CD4-positive, alpha-beta T cell treated with Interleukin-10 for 1 hour (primary cell): ENCODE measurements at regions not wholly inside any gene's neighbourhood (a gene's known extent, or its start where the extent isn't known, plus 50 kb on each side); places are given as distances from the start of the nearest gene placed in this dataset.
"Not testable (repeated sequence)": the region's sequence is repeated elsewhere in the genome, so short reads cannot be mapped to it uniquely, and the experiment has no call there.

Experiments used
- DNase-seq: peaks from one replicate; pipeline ENCODE4 v3.0.0-alpha.2; 2020

DNA sequence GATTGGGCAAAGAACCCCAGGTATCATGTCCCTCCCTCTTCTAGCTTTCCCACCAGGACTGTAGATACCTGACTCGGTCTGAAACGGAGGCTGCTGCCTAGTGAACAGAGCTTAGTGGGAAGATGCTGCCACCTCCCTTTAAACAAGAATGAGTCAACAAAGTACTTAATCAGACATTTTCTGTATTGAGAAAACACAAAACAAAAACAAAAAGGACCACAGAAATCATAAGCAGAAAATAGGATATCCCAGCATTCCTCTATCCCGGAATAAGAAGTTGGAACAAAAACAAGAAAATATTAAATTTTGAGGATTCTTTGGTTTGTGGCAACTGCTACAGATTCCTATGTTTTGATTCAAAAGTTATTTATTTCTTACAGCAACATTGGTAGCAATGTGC lies 51.7 kb upstream of the COL8A1 start:
- no peak for DNase-seq

DNA sequence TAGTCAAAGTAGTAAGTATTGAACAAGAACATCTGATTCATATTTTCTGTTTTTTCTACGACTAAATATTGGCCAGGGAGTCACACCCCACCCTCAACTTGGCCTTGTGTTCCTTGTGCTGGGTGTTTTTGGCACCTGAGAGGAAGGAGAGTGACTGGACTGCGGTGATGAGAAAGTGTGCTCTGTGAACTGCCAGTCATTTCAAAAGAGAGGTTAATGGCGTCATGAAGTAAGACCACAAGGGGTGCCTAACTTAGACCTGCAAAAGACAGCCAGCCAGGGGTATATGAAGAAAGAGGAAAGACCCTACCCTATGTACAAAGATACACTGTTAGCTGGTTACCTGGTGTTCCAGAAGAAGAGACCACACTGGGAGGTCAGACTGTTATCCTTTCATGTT lies 58.4 kb upstream of the COL8A1 start:
- no peak for DNase-seq

DNA sequence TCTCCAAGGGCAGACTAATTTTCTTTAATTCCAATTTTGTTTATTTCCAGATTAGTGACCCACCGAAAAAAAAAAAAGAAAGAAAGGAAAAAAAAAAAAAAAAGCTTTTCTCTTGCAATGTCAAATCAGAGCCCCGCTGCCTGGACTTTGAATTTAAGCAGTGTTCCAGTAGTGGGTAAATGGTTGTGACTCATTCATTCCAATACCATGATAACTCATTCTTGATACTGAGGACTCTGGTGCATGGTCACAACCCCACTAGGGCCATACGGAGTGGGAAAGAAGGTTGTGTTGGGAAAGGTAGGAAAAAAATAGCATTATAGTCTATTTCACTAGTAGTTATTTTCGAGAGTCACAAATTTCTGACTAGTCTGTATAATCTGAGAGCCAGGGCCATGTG lies 59.1 kb upstream of the COL8A1 start:
- DNase-seq, result no peak

DNA sequence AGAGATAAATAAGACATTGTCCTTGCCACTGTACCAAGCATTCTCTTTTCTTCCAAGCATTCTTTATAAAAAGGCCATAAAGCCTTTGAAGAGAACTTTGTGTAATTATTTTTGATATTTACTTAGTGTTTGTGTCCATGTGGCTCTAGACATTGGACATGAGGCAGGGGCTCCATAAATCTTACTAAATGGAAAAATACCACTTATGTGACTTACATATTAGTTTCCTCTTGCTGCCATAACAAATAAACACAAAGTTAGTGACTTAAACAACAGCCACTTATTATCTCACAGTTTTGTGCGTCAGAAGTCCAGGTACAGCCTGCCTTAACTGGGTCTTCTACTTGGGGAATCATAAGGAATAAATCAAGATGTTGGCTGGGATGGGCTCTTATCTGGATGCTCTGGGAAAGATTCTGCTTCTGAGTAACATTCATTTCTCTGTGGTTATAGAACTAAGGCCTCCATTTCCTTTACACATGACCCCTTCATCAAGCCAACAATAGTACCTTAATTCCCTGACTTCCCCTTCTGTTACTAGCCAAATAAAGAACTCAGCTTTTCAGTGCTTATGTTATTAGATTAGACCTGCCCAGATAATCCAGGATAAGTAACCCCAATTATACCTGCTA lies 59.9 kb upstream of the COL8A1 start:
- no peak for DNase-seq

DNA sequence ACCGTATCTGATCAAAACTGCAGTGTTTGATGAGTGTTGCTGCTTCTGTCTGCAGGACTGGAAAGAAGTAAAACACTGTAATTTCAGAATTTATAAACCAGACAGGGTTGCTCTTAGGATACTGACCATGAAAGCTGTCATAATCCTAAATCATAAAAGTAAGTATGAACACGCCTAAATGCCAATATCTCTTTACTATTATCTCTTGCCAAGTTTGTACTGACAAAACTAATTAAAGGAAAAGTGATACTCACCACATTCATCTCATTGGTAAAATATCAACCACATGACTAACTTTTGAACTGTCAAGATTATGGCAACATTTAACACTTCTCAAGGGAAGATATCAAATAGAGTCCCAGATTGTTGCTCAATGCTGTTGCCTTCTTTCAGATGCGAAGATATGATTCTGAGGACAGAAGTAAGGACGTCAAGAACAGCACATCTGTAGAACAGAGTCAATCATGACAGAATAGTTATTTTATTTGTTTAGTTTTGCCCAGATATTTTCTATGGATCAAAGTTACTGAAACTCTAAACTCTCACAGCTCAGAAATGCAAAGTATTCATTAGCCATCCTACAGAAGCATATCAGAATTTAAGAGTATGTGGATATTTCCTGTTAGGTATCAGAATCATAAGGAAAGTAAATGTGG lies 61.4 kb upstream of the COL8A1 start:
- DNase-seq, result no peak

DNA sequence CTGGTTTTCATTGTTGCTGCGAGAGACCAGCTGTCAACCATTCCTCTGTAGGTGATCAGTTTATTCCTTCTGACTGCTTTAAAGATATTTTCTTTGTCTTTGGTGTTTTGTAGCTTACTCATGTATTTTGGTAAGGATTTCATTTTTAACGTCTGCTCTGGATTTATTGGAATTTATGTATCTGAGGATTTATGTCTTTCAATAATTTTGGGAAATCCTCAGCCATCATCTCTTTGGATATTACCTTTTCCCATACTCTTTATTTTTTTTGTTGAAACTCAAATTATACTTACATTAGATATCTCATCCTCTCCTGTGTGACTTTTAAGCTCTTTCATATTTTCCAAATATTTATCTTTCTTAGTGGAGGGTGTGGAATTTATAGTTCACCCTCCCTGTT lies 62.7 kb upstream of the COL8A1 start:
- DNase-seq, result no peak

DNA sequence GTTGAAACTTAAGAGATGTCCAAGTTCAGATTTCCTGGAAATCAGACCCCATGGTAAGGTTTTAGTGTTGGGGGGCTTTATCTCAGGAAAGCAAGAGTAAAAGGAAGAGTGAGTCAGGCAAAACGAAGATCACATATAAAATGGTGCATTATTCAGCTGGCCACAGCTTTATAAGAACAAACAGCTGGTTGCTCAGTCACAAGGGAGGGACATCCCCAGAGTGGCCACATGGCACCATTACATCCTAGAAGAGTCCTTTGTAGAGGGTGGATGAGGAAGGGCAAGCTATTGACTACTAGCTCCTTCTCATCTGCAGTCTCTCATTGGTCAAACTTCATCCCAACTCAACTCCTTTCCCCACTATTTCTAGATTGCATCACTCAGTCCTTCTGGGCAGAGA lies 68.3 kb upstream of the COL8A1 start:
- DNase-seq, result no peak

DNA sequence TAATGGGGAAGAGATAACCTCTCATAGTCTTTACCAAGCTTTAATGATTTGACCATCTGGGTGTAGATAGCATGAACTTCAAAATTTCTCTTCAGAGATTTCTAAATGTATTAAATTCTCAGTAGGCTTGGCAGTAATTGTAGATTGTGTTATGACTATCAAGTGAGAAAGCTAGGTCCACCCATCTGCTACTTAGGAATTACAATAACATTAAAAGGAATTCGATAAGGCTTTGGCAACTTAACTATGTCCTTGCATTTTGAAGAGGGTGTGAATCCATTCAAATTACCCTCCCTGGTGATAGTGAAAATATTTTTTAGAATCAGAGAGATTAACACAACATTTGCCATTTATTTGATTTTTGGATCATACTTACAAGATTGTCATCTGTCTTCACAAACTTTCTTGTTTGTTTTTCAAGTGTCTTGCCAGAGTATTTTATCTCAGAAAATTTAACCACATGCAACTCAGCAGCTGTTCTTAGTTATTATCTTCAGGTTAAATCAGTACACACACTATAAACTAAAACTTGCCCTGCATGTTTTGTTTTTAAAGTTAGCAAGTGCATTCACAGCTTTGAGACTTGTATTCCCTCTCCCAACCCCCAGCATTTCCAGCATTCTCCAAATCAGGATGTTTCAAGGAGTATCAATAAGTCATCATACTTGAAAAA lies 69.6 kb upstream of the COL8A1 start:
- DNase-seq, result no peak

DNA sequence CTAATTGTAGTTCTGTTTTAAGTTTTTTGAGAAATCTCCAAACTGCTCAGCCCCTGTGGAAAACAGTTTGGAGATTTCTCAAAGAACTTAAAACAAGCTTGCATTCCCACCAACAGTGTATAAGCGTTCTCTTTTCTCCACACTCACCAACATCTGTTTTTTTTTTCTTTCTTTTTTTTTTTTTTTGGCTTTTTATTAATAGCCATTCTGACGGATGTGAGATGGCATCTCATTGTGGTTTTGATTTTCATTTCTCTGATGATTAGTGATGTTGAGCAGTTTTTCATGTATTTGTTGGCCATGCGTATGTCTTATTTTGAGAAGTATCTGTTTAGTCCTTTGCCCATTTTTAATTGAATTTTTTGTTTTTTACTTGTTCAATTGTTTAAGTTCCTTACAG lies 73.1 kb upstream of the COL8A1 start:
- DNase-seq, result no peak

DNA sequence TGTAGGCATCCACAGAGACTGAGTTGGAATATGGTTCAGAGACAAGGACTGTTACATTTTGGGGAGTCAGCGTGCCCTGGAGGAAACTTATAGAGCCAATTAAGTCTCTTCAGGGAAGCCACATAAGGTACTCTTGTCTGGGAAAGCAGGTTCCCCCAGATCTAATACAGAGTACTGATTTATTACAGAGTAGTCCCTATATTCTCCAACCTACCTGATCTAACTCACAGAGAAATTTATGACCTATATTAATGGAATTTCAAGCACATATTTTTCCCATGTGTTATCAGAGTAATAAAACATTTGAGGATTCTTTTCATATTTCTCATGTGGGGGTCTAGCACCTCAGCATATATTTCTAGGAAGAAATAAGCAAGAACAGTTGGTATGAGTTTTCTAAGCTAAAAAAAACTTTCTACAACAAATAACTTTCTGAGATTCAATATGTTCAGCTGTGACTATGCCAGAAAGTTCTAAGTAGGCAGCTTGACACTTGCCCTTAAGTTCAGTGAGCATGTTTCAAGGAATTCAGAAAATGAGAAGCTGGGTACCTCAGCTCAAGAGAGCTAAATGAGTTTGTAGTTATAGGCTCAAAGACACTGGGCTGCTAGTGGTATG lies 75.3 kb upstream of the COL8A1 start:
- DNase-seq, result no peak

DNA sequence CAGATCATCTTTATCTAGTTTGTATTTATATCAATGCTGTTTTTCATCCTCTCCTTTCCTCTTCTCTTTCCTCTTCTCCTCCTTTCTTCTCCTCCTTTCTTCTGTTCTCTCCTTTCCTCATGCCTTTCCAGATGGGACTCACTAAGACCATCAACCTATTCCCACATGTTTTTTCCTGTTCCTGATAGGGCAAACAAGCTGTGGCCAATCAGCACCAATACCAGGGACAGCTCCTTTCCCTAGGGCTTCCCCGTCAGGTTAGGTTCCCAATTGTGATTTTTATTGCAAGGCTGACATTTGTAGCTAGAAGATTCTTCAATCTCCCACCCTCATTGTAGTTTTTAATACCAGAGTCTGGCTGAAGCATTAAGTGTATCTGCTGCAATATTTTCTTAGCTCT lies 76.3 kb upstream of the COL8A1 start:
- DNase-seq, result no peak

DNA sequence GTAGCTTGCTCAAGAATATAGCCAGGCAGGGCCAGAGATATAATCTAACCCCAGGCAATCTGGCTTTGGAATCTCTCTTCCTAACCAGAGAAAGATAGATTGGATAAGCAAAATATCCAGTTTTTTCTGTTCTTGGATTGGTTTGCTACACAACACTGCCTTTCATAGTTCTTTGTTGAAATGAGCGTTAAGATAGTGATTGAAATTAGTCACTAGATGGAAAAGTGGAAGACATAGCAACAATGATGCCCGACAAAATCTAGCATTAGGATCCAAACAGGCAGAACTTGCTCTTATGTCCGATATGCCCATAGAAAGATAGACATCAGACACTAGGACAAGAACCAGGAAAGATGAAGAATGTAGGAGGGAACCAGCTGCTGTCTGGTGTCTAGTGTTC lies 77.3 kb upstream of the COL8A1 start:
- no peak for DNase-seq

DNA sequence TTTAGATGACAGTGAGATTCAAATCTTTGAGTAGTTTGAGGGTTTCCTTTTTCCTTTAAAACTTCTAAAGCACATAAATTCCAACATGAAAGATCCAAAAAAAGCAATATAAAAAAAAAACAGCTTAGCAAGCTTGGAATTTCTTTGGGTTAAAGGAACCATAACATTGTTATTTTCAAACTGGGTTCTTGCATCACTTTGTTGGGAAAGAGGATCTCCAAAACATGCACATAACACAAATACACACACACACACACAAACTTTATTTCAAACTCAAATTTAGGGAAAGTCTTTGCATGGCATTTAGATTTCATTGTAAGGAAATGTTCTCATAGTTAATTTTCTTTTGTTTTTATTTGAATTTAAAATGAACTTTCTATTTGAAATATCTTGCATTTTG lies 79.2 kb upstream of the COL8A1 start:
- no peak for DNase-seq

DNA sequence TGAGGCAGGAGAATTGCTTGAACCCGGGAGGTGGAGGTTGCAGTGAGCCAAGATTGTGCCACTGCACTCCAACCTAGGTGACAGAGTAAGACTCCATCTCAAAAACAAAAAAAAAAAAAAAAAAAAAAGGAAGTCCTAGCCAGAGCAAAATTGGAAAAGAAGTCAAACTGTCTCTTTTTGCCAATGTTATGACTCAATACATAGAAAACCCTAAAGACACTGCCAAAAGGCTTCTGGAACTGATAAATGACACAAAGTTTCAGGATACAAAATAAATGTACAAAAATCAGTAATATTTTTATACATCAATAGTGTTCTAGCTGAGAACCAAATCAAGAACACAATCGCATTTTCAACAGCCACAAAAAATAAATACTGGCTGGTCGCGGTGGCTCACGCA lies 82.5 kb upstream of the COL8A1 start:
- not testable (repeated sequence) for DNase-seq

DNA sequence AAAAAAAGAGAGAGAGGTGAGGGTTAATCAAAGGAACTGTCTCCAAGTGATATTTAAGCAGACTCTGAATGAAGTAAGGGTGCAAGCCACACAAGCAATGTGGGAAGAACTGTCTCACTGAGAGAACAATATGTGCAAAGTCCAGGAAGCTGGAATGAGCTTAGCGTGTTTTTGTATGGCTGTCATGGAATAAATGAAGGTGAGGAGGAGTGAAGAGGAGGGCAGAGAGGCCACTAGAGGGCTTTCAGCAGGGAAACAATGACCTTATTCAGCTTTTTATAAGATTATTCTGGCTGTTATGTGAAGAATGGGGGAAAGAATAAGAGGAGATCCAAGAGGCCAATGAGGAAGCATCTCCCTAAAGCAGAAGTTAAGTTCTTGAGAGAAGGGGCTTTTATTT lies 86.9 kb upstream of the COL8A1 start:
- DNase-seq, result no peak

DNA sequence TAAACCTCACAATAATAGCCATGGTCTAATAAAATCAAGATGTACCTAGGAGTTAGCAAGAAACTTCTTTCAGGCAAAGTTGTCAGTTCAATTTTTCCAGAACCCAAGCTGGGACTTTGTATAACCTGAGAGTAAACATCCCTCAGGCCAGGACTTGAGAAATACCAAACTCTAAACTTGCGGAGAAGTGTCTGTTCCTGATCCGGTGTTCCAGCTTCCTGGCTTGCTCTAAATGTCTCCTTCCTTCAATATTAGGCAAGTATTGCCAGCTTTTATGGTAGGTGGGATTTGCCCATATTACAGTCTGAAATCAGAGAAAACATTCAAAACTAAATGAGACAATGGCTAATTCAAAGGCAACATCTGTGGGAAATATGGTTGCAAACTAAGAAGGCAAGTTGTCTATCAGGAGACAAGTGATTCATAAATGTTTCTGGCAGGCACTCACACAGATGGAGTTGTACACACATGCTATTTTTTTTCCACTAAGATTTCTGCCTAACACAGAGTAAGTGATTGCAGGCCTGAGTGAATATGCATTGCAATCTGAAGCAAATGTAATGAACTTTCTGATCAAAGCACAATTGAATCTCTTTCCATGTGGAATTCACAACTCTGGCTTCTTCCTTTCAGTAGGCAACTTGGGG lies 88.3 kb upstream of the COL8A1 start:
- no peak for DNase-seq

DNA sequence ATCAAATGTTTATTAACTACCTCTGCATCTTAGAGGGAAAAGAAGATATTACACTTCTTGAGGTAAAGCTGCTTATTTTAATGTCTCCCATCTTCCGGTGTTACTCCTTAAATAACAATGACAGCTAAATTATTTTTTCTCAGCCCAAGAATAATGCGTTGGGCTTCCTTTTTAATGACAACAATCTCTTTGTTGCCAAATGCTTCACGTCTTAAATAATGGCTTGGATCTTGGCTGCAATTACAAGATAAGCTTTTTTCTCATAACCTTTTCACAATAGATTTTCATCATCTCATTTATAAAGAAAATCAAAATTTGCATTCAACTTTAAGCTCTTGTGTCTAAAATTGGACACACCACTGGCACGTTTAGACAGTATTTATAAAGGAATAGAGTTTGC lies 89.2 kb upstream of the COL8A1 start:
- no peak for DNase-seq

DNA sequence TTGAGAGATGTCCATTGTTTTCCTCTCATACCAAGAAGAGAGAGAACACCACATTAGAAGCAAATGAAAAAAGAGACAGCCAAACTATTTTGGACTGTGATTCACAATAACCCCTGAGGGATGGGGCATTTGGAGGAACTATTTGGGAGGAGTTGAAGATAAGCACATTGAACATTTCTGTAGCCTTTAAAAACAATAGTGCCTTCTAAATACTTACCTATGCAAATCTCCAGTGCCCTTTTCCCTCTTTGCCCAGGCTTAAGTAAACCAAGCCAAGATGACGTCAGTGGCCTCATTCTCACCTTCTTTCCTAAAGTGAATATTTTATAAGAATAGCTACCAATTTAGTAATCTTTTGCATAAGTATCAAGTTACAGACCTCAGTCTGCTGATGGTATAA lies 89.7 kb upstream of the COL8A1 start:
- no peak for DNase-seq

DNA sequence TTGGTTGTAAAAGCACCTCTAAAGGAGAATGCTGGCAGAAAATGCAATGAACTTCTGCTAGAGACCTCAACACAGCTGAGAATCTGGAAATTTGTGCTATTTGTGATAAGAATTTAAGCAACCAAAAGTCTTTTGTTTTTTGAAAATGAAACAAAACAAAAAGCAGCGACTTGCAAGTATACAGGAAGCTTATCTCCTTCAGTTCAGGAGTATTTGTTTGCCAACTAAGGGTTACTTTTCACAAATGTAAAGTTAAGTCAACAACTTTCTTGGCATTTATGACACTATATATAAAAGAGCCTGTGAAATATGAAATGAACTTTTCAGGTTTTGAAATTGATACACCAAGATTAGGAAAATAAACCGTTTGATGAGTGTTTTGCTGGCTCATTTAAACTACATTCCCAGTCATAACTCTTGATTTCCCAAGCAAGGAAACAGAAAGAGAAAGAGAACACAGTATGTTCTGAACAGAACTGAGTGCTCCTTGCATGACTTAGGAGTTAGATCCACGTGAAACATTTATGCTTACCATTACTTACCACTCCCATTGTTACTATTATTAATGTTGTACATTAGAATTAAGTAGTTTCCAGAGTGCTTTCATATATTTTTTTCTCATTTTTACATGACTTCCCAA lies 92.3 kb upstream of the COL8A1 start:
- DNase-seq, result no peak

DNA sequence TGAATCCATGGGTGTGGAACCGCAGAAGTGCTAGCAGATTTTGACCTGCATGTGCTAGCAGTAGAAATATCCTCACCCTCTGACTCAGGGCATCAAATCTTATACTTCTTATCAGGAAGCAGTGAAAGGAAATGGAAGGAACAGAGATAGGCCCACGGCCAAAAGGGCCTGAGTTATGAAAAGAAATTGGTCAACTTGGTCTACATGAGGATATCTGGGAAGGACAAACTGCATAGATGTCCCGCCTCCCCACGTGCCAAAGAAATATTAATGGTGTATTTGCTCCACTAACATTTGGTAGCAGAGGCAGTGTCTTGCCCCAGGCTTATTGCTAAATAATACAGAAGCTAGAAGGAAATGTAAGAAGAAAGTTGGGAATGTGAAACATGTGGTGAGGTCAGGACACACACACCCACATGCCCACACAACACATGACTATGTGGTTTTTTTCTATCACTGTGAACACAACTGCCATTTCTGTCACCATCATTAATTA lies 93.6 kb upstream of the COL8A1 start:
- DNase-seq, result no peak

DNA sequence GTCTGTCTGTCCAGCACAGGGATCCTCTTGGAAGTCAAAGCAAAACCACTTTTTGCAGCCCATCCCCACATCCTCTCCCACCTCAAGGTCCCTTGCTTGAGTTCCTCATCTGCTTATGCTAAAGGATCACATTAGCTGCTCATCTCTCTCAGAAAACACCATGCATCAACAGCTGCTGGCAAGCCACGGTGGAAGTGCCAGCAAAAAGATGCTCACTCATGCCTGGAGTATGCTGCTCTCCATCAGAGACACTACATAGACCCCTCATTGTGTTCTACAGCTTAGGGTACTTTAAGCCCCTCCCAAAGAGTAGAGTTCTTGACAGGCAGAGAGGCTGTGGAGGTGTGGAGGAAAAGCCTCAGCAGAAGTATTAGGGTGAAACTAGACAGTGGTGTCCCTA lies 94.6 kb upstream of the COL8A1 start:
- DNase-seq, result no peak

DNA sequence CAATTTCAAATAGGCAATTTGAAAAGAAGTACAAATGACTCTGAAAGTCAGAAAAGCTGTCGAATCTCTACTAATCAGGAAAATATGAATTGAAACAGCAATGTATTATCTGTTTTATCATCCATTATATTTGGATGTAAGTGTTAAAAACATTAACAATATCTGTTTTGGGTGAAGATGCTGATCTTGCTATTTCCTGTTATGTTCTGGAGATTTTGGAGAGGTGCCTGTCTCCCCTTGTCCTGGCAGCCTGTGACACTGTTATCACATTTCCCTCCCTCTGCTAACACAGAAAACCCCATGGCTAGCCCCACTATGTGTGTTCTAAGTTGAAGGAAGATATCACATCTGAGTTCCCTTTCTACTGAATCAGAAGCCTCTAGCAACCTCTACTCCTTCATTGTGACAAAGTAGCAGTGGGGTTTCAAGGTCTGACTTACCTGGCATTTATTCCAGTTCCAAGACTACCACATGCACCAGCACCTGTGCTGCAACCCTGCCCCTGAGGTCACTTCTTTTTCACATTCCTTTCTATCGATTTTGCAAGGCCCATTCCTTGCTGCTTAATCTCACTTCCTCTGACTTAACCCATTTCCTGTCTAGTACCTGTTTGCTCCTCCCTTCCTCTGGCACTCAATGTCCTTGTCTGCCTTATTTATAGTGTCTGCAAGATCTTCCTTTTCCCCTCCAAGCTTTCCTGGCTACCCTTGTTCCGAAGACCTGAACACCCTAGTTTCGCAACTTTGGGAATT lies 95.5 kb upstream of the COL8A1 start:
- DNase-seq, result no peak
